ENCODE measurements at regions not wholly inside any gene's neighbourhood (a gene's known extent, or its start where the extent isn't known, plus 50 kb on each side); places are given as distances from the start of the nearest gene placed in this dataset.

DNA sequence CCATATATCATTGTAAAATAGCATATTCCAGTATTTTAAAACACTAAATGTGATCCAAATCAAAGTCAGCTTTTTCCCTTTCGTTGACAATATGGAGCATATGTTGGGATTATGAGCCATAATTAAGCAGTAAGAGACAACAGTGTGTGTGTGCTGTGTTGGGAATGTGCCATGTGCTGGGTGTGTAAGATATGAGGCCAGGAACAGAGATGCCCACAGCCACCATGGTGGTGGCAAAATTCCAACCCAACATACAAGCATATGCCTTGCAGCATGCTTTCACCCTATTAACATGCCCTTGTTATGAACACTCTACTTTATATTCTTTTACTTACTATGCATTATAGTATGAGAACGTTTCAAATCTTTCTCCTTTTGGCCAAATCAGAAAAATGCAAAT, 1560.4 kb upstream of the TENM3 start:
- H3K9me3 ChIP-seq (replicated peaks in 1 of 2; ENCODE audit: control insufficient read depth in 1 of 2, insufficient read depth in 1 of 2, low read length in 2 of 2): no peaks in the 10 kb centered on the region
- H3K27ac ChIP-seq (ENCODE audit: low read depth in 1 of 2, low read length in 2 of 2): no peak overlapping the region
- no CpG with 5 or more reads among the region's 2 CpGs for WGBS (ENCODE audit: insufficient coverage)
- H3K4me2 ChIP-seq (replicated peaks; ENCODE audit: extremely low read depth, low read length, poor library complexity, severe bottlenecking): no peak overlapping the region
- no peaks in the 10 kb centered on the region for H3K79me2 ChIP-seq (ENCODE audit: insufficient read depth, low read length)
- intact Hi-C loops (cut with micrococcal nuclease): no loop called here
- H3K4me1 Mint-ChIP-seq: no peaks in the 10 kb centered on the region
- no peaks in the 10 kb centered on the region for H4K20me1 ChIP-seq (ENCODE audit: insufficient read depth, low read length)
- H3K4me3 Mint-ChIP-seq: no peak overlapping the region
- TF ChIP-seq, protein P1, sequence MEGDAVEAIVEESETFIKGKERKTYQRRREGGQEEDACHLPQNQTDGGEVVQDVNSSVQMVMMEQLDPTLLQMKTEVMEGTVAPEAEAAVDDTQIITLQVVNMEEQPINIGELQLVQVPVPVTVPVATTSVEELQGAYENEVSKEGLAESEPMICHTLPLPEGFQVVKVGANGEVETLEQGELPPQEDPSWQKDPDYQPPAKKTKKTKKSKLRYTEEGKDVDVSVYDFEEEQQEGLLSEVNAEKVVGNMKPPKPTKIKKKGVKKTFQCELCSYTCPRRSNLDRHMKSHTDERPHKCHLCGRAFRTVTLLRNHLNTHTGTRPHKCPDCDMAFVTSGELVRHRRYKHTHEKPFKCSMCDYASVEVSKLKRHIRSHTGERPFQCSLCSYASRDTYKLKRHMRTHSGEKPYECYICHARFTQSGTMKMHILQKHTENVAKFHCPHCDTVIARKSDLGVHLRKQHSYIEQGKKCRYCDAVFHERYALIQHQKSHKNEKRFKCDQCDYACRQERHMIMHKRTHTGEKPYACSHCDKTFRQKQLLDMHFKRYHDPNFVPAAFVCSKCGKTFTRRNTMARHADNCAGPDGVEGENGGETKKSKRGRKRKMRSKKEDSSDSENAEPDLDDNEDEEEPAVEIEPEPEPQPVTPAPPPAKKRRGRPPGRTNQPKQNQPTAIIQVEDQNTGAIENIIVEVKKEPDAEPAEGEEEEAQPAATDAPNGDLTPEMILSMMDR (IDR thresholded peaks at IDR 0.05): no peak
- H3K4me3 ChIP-seq (replicated peaks in 1 of 3; ENCODE audit: low read depth in 2 of 3, low read length in 3 of 3): no peak overlapping the region
- H3K9me3 Mint-ChIP-seq: peaks cover 0 to 3% (median 1%) of the 10 kb centered on the region in 7 donors
- H3K36me3 ChIP-seq (replicated peaks in 1 of 2; ENCODE audit: control insufficient read depth in 1 of 2, insufficient read depth in 2 of 2, low read length in 2 of 2): no peaks in the 10 kb centered on the region
- no peak overlapping the region for H3K27ac Mint-ChIP-seq
- no peaks in the 10 kb centered on the region for H3K4me1 ChIP-seq (ENCODE audit: control insufficient read depth in 1 of 2, insufficient read depth in 2 of 2, low read length in 2 of 2)
- peaks cover 0 to 2% (median 0%) of the 10 kb centered on the region in 3 donors for H3K27me3 Mint-ChIP-seq (ENCODE audit: low read depth in 3 of 3)
- no peak overlapping the region for H2AFZ ChIP-seq (ENCODE audit: insufficient read depth, low read depth, low read length, poor library complexity, severe bottlenecking)
- H3K9ac ChIP-seq (ENCODE audit: insufficient read depth, low read length, poor library complexity, severe bottlenecking): no peak overlapping the region
- H3K27me3 ChIP-seq (ENCODE audit: control insufficient read depth in 2 of 2, insufficient read depth in 2 of 2, low read length in 2 of 2): no peaks in the 10 kb centered on the region
- DNase-seq: no peak
- no peaks in the 10 kb centered on the region for H3K36me3 Mint-ChIP-seq

DNA sequence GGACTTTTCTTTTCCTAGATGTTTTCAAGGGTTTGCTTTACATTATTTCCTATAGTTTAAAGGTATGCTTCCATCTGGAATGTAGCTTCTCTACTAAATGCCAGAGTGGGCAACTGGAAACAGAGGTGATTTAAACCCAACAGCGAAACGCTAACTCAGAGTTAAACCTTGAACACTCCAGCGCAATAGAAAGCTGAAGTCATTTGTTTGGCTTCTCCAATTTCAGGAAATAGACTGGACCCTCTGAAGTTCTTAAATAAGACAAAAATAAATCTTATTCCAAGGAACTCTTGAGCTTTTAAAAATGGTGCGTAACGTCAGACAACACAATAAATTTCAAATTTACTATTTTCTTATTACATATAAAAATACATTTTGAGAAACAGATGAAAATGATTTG, 1560.0 kb upstream of the TENM3 start:
- WGBS (ENCODE audit: insufficient coverage): 100% methylated on average over 1 of the region's 5 CpGs
- Histone ChIP-seq H3K4me1 (ENCODE audit: control insufficient read depth in 1 of 2, insufficient read depth in 2 of 2, low read length in 2 of 2) (no peaks in the 10 kb centered on the region), H3K9ac (ENCODE audit: insufficient read depth, low read length, poor library complexity, severe bottlenecking) (no peak overlapping the region), H3K27me3 (ENCODE audit: control insufficient read depth in 2 of 2, insufficient read depth in 2 of 2, low read length in 2 of 2) (no peaks in the 10 kb centered on the region), H4K20me1 (ENCODE audit: insufficient read depth, low read length) (no peaks in the 10 kb centered on the region), H3K36me3 (replicated peaks in 1 of 2; ENCODE audit: control insufficient read depth in 1 of 2, insufficient read depth in 2 of 2, low read length in 2 of 2) (no peaks in the 10 kb centered on the region), H3K4me2 (replicated peaks; ENCODE audit: extremely low read depth, low read length, poor library complexity, severe bottlenecking) (no peak overlapping the region), H3K4me3 (replicated peaks in 1 of 3; ENCODE audit: low read depth in 2 of 3, low read length in 3 of 3) (no peak overlapping the region), H3K27ac (ENCODE audit: low read depth in 1 of 2, low read length in 2 of 2) (no peak overlapping the region), H3K79me2 (ENCODE audit: insufficient read depth, low read length) (no peaks in the 10 kb centered on the region), H2AFZ (ENCODE audit: insufficient read depth, low read depth, low read length, poor library complexity, severe bottlenecking) (no peak overlapping the region), H3K9me3 (replicated peaks in 1 of 2; ENCODE audit: control insufficient read depth in 1 of 2, insufficient read depth in 1 of 2, low read length in 2 of 2) (no peaks in the 10 kb centered on the region)
- no peak for DNase-seq
- TF ChIP-seq, protein P1 (IDR thresholded peaks at IDR 0.05): no peak
- Mint-ChIP-seq H3K27me3 (ENCODE audit: low read depth in 3 of 3) (peaks cover 0 to 2% (median 0%) of the 10 kb centered on the region in 3 donors), H3K9me3 (peaks cover 0 to 3% (median 1%) of the 10 kb centered on the region in 7 donors), H3K27ac (no peak overlapping the region), H3K36me3 (no peaks in the 10 kb centered on the region), H3K4me1 (no peaks in the 10 kb centered on the region), H3K4me3 (no peak overlapping the region)
- intact Hi-C loops (cut with micrococcal nuclease): no loop called here

All from CD14-positive monocyte (primary cell).